ENCODE measurements at regions not wholly inside any gene's neighbourhood (a gene's known extent, or its start where the extent isn't known, plus 50 kb on each side); places are given as distances from the start of the nearest gene placed in this dataset.

- no peak for TF ChIP-seq ATF3 (IDR thresholded peaks at IDR 0.05; ENCODE audit: insufficient read depth, low read depth, low read length)
- TF ChIP-seq TAF1 (IDR thresholded peaks at IDR 0.05; ENCODE audit: low read depth, low read length), result no peak
Observed at GRCh38 chr2:16168506-16169264, 228.3 kb downstream of the MYCN start.

Measured in H1 (cell line).